HuH-7.5 (cell line): ENCODE measurements at regions not wholly inside any gene's neighbourhood (a gene's known extent, or its start where the extent isn't known, plus 50 kb on each side); places are given as distances from the start of the nearest gene placed in this dataset.

Experiments used
- DNase-seq: peaks from one replicate; pipeline ENCODE4 v3.0.0; 2011; ENCODE audit warnings: low spot score

DNA sequence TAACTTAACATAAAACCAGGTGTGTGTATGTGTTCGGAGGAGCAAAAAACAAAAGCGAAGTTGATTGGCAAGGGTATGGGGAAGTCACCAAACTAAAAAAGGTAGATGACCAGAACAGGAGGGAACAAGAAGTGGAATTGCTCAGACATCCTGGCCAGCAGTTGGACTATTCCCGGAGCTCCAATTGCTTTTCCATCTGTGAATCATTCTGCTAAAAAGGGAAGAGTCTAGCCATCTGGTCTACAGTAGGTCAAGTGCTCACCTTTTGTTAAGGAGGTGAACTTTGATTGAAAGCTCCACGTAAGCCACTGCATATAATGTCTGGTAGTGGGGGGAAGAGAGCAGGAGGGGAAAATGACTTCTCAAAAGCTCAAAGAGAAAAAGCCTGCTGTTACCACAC, 50.0 kb upstream of the BET1 start:
- no peak for DNase-seq

GRCh38 chr7:94055963-94056362, 51.8 kb upstream of the BET1 start:
- DNase-seq = no peak

DNA sequence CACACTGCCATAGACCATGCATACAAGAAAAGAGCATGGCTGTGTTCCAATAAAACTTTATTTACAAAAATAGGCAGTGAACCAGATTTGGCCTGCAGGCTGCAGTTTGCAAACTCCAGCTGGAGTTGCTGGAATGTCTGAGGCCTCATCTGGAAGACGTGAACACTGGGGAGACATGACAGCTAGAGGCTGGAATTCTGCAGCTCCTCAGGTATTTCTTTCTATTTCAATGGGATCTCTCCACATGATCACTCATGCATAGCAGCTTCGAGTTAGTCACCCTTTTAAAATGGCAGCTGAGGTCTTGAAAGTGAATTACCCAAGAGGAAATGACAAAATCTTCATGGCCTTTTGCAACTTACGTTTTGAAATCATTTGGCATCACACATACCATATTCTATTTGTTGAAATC, 52.6 kb upstream of the BET1 start:
- DNase-seq = no peak

- DNase-seq = no peak
These were observed 53.8 kb upstream of the BET1 start for GRCh38 chr7:94057955-94058354.

DNA sequence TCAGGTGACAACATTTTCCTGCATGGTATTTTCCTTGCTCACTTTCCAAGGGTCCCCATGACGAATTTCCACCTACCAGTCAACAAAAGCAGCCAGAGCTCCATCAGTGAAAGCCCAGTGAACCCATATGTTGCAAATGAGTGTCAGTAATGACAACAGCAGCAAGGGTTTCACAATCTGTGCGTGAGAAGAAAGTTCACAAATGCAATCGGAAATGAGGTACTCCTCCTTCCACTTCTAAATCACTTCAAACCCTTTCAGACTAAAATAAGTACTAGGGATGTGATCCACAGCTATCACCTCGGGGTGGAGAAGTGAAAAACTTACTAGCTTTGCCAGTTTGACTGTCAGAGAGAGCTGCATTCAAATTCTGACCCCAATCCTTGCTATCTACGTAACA, 55.6 kb upstream of the BET1 start:
- DNase-seq = no peak

DNA sequence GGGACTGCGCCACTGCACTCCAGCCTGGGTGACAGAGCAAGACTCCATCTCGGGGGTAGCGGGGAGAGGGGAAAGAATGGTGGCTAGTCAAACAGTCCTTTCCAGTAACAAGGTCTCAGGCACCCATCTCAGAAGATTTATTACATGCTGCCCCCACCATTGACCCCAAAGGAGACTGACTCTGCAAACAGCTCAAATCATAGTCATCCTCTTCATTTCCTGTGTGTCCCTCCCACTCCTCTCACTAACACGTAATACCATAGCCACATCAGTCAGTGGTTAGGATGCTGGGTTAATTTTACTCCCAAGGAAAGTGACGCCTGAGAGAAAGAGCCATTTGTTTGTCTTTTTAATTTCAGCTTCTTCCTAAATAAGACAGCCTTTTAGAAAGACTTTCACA, 56.6 kb upstream of the BET1 start:
- DNase-seq = no peak

GRCh38 chr7:94061326-94061725, 57.2 kb upstream of the BET1 start:
- DNase-seq = no peak

DNA sequence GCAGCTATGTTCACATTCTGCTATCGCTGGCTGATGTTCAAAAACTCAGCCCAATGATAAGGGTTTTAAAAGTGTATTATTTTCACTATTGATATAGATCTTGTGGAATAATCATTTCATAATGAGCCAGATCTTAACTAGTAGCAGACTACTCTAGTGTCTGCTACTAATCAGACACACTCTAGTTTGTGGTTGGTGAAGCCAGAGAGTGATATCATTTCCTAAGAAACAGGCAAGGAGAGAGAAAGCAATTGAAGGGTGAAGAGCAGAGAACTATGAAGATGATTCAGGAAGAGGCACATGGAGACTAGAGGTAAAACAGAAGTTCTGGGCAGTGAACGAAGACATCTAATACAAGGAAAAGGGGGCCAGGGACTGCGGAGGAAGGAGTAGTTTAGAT, 58.2 kb upstream of the BET1 start:
- no peak for DNase-seq

- DNase-seq = no peak
These were observed 60.5 kb upstream of the BET1 start for GRCh38 chr7:94064541-94065191.

DNA sequence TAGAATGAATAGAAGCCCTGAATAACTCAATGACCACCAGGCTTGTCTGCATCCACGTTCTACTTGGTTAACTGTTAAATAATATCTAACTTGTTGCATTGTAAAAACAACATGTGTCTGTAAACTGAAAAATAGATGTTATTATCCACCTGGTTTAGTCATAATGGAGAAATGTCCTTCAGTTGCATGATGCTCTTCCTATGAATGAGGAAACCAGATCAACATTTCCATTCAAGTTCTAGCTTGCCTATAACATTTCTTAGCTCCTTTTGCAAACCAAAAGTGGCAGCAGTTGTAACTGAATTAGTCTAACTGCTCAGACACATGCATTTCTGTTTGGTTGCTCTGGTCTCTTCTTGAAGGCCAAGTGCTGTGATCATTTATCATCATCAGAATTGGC, 62.9 kb upstream of the BET1 start:
- no peak for DNase-seq

DNA sequence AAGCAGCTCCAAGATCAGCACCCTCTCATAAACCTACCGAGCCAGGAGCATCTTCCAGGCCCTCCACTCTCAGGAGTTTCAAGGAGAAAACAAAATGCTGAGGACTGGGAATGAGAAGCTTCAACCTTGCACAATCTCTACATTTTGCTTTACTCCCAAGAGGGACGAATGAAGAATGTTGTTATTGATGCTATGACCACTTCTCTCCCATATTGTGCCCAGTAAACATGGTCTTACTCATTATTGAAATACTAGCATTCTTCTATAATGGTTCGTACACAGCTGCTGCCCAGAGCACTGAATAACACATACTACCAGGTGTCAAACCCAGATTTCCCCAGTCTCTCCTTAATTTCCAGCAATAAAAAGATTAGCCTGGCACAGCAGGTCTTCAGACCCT, 63.4 kb upstream of the BET1 start:
- DNase-seq = no peak

DNA sequence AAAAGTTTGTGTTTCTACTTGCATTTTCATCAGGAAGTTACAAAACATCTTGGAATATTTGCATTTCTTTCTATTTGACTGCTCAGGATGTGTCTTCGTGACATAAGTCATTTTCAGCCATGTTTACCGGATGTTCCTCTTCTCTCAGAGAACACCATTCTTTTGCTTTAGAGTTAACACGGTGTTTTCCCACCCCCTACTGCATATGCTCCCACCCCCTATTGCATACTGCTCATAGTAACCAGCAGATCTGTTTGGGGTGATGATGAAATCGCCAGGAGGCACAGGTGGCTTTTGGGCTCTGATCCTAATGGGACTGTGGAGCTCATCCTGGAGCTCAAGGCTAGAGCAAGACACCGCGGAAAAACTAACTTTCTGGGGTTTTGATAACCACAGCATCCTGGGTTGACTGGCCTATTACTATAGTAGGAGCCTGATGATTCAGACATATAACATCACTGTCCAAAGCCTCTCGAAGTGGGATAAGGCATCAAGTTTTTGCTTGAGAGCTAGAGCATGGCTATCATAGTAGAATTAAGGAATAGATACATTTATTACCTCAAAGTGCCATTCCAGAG, 65.1 kb upstream of the BET1 start:
- no peak for DNase-seq

DNA sequence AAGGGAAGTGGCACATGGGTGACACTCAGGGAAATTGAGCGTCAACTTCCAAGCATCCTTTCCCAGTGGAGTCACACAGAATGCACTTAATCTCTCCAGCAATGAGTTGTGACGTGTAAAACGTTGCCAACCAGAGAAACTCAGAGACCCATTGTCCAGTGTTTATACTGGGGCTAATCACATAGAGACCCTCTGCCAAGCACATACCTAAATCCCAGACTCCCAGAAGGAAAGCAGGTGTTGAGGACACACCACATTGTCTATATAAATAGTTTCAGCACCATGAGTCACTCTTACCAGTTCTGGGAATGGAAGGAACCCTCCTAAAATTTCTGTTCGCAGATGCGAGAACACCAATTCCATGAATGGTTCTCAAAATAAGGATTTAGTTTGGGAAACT, 76.4 kb upstream of the BET1 start:
- no peak for DNase-seq

DNA sequence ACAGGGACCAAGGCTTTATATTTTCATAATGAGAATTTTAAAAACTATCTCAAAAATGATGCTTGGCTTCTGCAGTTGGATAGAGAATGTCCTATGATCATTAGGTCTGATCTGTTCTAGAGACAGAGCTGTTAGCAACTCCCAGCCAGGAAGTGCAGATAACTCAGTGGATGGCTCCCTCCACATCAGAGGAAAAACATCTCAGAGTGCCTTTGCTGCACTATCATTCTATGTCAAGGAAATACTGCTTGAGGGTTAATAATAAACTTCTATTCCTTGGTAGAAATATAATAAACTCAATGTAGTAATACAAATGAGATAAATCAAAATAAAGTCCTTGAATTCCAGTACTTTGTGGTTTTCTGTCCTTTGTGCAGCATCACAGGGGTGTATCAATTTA, 78.0 kb upstream of the BET1 start:
- no peak for DNase-seq

- DNase-seq = peak; percentile 39
These were observed 83.7 kb upstream of the BET1 start for GRCh38 chr7:94087664-94088352.

DNA sequence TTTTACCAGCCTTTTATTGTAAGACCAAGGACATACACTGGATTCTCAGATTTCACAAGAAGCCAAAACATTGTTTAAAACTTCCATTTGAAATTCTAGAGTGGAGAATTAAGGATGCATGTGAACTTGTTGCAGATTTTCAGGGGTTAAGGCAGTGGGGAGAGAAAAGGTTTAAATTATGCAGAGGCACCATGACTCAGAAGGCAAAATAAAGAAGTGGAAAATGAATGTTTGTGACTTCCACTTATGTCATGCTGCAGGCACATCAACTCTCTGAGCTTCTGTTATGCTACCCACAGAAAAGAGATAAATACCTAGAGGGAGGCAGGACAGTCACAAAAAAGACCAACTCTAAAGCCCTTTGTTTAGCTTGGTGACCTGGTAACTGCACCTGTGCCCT, 84.4 kb upstream of the BET1 start:
- no peak for DNase-seq

DNA sequence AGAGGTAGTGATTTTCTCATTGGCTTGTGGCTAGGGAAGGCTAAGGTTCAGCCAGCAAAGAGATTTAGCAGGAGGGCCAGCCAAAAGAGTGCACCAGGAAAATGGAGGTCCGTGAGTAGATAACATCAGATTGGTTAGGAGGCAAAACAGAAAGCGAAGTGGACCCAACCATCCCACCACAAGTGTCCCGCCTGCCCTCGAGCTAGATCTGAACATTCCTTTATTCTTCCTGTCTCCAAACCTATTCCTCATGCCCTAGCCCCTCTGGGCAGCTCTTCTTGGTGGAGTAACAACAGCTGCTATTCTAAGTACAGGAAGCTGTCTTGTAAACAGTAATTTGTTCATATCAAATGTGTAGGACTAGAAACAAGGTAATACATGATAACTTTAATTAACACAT, 85.7 kb upstream of the BET1 start:
- DNase-seq = no peak

DNA sequence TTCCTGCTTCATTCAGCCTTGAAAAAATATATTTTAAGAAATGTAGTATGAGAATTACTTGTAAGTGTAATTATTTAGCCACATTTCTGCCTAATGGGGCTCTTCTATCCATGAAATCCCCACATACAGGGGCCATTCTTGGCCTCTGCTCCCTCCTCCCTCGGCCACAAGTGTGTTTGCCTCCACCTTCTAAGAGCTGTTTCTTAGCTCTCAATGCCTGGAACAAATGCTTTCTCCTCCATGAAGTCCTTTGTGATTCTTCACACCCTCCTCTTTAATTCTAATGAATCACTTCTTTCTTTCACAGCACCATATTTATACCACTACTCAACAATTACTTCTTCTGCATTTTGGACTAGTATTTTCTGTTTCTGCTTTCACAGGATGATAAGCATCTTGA, 88.8 kb upstream of the BET1 start:
- no peak for DNase-seq

DNA sequence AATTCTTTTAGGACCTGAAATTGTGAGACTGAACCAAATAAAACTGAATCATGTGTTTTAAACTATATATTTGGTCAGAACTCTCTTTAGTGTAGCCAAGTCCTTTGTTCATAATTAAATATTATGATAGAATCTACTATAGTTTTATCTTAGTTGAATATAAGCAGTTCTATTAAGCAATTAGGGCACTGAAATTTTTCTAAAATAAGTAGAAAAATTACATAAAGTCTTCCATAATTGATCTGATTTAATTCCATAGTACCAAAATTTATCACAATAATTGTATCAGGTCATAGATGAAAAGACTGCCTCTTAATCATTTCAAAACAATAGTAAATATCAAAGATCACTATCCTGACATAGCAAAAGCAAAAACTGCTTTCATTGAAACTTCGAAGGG, 90.1 kb upstream of the BET1 start:
- no peak for DNase-seq

DNA sequence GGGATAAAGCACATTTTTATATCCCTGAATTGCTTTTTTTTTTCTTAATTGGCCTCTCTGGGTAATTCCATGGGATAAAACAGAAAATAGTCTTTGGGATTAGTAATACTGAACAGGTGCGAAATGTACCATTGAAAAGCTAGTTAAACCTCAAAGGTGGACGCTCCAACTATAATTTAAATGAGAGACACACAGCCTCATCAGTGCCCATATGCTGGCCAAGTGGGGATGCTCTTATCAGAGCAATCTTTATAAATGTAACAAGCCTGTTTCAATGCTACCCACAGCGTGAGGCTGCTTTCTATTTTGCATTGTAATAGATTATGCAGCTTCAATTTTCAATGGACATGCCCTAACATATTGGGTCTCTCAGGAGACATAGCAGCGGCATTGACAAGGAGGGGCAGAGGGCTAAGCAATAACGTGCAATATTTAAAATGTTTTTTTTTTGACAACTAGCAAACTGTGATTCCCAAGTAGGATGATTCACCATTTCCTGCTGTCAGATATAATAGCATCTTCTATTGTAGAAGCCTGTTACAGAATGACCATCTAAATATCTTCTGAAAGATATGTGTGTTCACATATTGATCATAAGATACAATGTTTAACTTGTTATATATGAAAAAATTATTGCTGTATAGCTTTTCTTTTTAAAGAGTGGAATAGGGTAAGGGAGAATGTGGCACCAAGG, 91.3 kb upstream of the BET1 start:
- DNase-seq = no peak

DNA sequence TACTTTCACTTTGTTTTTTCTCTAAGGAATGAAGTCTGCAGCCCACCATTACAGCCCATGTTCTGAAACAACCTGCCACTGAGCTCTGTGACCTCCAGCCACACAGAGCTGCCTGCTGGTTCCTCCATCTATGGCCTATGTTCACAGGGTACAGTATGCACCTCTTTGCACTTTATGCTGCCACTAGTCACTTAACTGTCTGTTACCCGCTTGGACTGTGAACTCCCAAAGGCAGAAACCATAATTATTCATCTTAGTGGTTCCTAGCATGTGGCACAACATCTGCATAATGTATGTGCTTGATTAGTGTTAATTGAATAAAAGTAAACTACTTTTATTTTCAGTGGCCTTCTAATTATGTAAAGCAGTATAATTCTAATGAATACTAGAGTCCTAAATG, 95.5 kb upstream of the BET1 start:
- DNase-seq = no peak

- no peak for DNase-seq
These were observed 96.7 kb upstream of the BET1 start for GRCh38 chr7:94100723-94101345.

DNA sequence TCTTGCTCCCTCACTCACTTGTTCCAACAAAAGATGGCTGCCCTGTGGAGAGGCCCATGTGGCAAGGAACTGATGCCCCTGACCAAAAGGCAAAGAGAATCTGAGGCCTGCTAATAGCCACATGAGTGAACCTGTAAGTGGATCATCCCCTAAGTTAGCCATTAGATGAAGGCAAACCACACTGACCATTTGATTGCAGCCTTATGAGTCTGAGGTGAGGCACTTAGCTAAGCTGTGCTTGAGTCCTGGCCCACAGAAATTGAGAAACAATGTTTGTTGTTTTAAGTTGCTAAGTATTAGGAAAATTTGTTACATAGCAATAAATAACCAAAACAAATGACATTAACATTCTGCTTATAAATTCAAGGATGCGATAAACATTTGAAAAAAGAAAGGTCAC, 100.1 kb upstream of the BET1 start:
- DNase-seq = no peak
